Esophagus squamous epithelium (tissue), 4 donors: ENCODE measurements at regions not wholly inside any gene's neighbourhood (a gene's known extent, or its start where the extent isn't known, plus 50 kb on each side); places are given as distances from the start of the nearest gene placed in this dataset.

ENCODE experiments used
- POLR2A ChIP-seq, 4 donors: fragments of 450-650 bp; IDR thresholded peaks; one replicate each; pipeline ENCODE4 v1.6.1; 2017; ENCODE audit warnings: antibody characterized with exemption in 4 of 4, mild to moderate bottlenecking in 4 of 4, moderate library complexity in 3 of 4
- TF ChIP-seq, protein P1 (sequence below), 6 experiments: fragments of 450-650 bp in 4 of 6; fragments of 200-600 bp in 2 of 6; sonication (generic) in 2 of 6; IDR thresholded peaks; one replicate each; pipeline ENCODE4 v1.5.1; 2016 to 2019; ENCODE audit warnings: antibody characterized with exemption in 6 of 6, mild to moderate bottlenecking in 4 of 6, moderate library complexity in 4 of 6

DNA sequence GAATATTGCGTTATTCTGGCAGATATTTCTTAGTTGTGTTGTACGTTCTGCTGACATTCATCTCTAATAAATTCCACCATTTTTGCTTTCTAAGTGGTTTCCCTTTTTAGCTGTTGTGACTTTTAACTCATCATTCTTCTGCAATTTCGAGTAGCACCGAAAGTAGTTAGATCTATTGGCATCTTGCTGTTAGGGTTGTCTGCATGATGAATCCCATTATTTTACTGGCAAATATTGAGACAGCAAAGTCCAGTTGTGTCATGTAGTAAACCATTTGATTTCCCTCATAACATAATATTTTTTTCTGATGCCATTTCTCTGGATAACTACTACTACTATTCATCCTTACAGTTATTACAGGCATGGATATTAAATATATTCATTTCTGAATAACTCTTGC lies 143.9 kb downstream of the SLITRK1 start:
- TF ChIP-seq, protein P1, sequence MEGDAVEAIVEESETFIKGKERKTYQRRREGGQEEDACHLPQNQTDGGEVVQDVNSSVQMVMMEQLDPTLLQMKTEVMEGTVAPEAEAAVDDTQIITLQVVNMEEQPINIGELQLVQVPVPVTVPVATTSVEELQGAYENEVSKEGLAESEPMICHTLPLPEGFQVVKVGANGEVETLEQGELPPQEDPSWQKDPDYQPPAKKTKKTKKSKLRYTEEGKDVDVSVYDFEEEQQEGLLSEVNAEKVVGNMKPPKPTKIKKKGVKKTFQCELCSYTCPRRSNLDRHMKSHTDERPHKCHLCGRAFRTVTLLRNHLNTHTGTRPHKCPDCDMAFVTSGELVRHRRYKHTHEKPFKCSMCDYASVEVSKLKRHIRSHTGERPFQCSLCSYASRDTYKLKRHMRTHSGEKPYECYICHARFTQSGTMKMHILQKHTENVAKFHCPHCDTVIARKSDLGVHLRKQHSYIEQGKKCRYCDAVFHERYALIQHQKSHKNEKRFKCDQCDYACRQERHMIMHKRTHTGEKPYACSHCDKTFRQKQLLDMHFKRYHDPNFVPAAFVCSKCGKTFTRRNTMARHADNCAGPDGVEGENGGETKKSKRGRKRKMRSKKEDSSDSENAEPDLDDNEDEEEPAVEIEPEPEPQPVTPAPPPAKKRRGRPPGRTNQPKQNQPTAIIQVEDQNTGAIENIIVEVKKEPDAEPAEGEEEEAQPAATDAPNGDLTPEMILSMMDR (IDR thresholded peaks at IDR 0.05): no peak
- TF ChIP-seq POLR2A (IDR thresholded peaks at IDR 0.05): no peak
